ENCODE measurements at regions not wholly inside any gene's neighbourhood (a gene's known extent, or its start where the extent isn't known, plus 50 kb on each side); places are given as distances from the start of the nearest gene placed in this dataset.

- DNase-seq (ENCODE audit: insufficient read length, low spot score, missing footprints), result no peak
- H3K79me2 ChIP-seq (ENCODE audit: insufficient read depth, low read length), result no peaks in the 10 kb centered on the region
- no peak overlapping the region for H3K4me3 ChIP-seq (ENCODE audit: insufficient read depth, low read length)
- H3K27ac ChIP-seq (ENCODE audit: low read depth, low read length), result no peak overlapping the region
- no peaks in the 10 kb centered on the region for H3K4me1 ChIP-seq (ENCODE audit: insufficient read depth, low read length)
- no peak overlapping the region for H2AFZ ChIP-seq (ENCODE audit: low read length)
- no peaks in the 10 kb centered on the region for H4K20me1 ChIP-seq (ENCODE audit: insufficient read depth, low read length)
- H3K36me3 ChIP-seq (ENCODE audit: insufficient read depth, low read length), result no peaks in the 10 kb centered on the region
- no peaks in the 10 kb centered on the region for H3K9me3 ChIP-seq (ENCODE audit: low read depth, low read length)
- TF ChIP-seq CTCF (IDR thresholded peaks at IDR 0.05; ENCODE audit: extremely low read depth, low read depth, low read length), result no peak
- no peaks in the 10 kb centered on the region for H3K27me3 ChIP-seq (ENCODE audit: insufficient read depth, low read length)
- H3K4me2 ChIP-seq (ENCODE audit: insufficient read depth, low read length), result no peak overlapping the region
Observed at GRCh38 chr5:91850031-91850430, 466.9 kb upstream of the ARRDC3 start.

GRCh38 chr5:91849069-91849468 is 466.0 kb upstream of the ARRDC3 start:
- H3K27ac ChIP-seq (ENCODE audit: low read depth, low read length), result no peak overlapping the region
- H3K9me3 ChIP-seq (ENCODE audit: low read depth, low read length), result no peaks in the 10 kb centered on the region
- H3K27me3 ChIP-seq (ENCODE audit: insufficient read depth, low read length), result no peaks in the 10 kb centered on the region
- H3K4me1 ChIP-seq (ENCODE audit: insufficient read depth, low read length), result no peaks in the 10 kb centered on the region
- H3K4me3 ChIP-seq (ENCODE audit: insufficient read depth, low read length), result no peak overlapping the region
- DNase-seq (ENCODE audit: insufficient read length, low spot score, missing footprints), result no peak
- H3K79me2 ChIP-seq (ENCODE audit: insufficient read depth, low read length), result no peaks in the 10 kb centered on the region
- no peak overlapping the region for H2AFZ ChIP-seq (ENCODE audit: low read length)
- no peaks in the 10 kb centered on the region for H3K36me3 ChIP-seq (ENCODE audit: insufficient read depth, low read length)
- H3K4me2 ChIP-seq (ENCODE audit: insufficient read depth, low read length), result no peak overlapping the region
- no peaks in the 10 kb centered on the region for H4K20me1 ChIP-seq (ENCODE audit: insufficient read depth, low read length)
- no peak for TF ChIP-seq CTCF (IDR thresholded peaks at IDR 0.05; ENCODE audit: extremely low read depth, low read depth, low read length)

- TF ChIP-seq CTCF (IDR thresholded peaks at IDR 0.05; ENCODE audit: extremely low read depth, low read depth, low read length), result no peak
- Histone ChIP-seq H3K4me3 (ENCODE audit: insufficient read depth, low read length) (no peak overlapping the region), H3K4me2 (ENCODE audit: insufficient read depth, low read length) (no peak overlapping the region), H3K36me3 (ENCODE audit: insufficient read depth, low read length) (no peaks in the 10 kb centered on the region), H3K4me1 (ENCODE audit: insufficient read depth, low read length) (no peaks in the 10 kb centered on the region), H2AFZ (ENCODE audit: low read length) (no peak overlapping the region), H4K20me1 (ENCODE audit: insufficient read depth, low read length) (no peaks in the 10 kb centered on the region), H3K9me3 (ENCODE audit: low read depth, low read length) (no peaks in the 10 kb centered on the region), H3K27me3 (ENCODE audit: insufficient read depth, low read length) (no peaks in the 10 kb centered on the region), H3K79me2 (ENCODE audit: insufficient read depth, low read length) (no peaks in the 10 kb centered on the region), H3K27ac (ENCODE audit: low read depth, low read length) (no peak overlapping the region)
- no peak for DNase-seq (ENCODE audit: insufficient read length, low spot score, missing footprints)
Observed at GRCh38 chr5:91848453-91848852, 465.3 kb upstream of the ARRDC3 start.

- Histone ChIP-seq H3K4me2 (ENCODE audit: insufficient read depth, low read length) (no peak overlapping the region), H3K27me3 (ENCODE audit: insufficient read depth, low read length) (no peaks in the 10 kb centered on the region), H3K4me3 (ENCODE audit: insufficient read depth, low read length) (no peak overlapping the region), H4K20me1 (ENCODE audit: insufficient read depth, low read length) (no peaks in the 10 kb centered on the region), H3K36me3 (ENCODE audit: insufficient read depth, low read length) (no peaks in the 10 kb centered on the region), H2AFZ (ENCODE audit: low read length) (no peak overlapping the region), H3K27ac (ENCODE audit: low read depth, low read length) (no peak overlapping the region), H3K4me1 (ENCODE audit: insufficient read depth, low read length) (no peaks in the 10 kb centered on the region), H3K9me3 (ENCODE audit: low read depth, low read length) (no peaks in the 10 kb centered on the region), H3K79me2 (ENCODE audit: insufficient read depth, low read length) (no peaks in the 10 kb centered on the region)
- no peak for DNase-seq (ENCODE audit: insufficient read length, low spot score, missing footprints)
- TF ChIP-seq CTCF (IDR thresholded peaks at IDR 0.05; ENCODE audit: extremely low read depth, low read depth, low read length), result no peak
Observed at GRCh38 chr5:91841423-91841822, 458.3 kb upstream of the ARRDC3 start.
